HG02588 (cell line): ENCODE measurements at regions not wholly inside any gene's neighbourhood (a gene's known extent, or its start where the extent isn't known, plus 50 kb on each side); places are given as distances from the start of the nearest gene placed in this dataset.
"Not testable (repeated sequence)": the region's sequence is repeated elsewhere in the genome, so short reads cannot be mapped to it uniquely, and the experiment has no call there.

ENCODE experiments used
- ATAC-seq: cut with Tn5 transposase; IDR thresholded peaks from one replicate; pipeline ENCODE4 v1.9.1; 2021; ENCODE audit warnings: mild to moderate bottlenecking, moderate library complexity; ENCODE audit not compliant: unreplicated experiment

DNA sequence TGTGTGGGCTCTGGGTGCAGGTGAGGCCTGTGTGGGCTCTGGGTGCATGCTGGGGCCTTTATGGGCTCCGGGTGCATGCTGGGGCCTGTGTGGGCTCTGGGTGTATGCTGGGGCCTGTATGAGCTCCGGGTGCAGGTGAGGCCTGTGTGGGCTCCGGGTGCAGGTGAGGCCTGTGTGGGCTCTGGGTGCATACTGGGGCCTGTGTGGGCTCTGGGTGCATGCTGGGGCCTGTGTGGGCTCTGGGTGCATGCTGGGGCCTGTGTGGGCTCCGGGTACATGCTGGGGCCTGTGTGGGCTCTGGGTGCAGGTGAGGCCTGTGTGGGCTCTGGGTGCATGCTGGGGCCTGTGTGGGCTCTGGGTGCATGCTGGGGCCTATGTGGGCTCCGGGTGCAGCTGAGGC lies 80.5 kb upstream of the ACKR3 start:
- not testable (repeated sequence) for ATAC-seq

DNA sequence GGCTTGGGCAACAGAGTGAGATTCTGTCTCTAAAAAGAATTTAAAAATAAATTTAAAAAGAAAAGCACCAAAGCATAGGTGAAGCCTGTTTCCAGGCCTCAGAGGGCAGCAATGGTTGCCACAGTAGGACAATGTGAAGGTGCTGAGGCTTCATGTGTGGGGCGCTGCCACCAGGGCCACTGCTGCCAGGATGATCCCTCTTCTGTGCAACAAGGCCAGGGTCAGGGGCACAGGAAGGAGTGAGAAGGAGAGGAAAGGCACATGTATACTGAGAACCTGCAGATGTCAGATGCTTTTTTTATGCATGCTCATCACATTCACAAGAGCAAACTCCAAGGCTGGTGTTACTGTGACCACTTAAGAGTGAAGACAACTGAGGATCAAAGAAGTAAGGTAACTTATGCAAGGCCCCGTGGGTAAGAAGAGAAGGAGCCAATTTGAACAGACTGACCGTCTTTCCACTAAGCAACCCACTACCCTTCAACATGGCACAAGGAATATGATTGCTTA lies 79.7 kb upstream of the ACKR3 start:
- ATAC-seq, result no peak

DNA sequence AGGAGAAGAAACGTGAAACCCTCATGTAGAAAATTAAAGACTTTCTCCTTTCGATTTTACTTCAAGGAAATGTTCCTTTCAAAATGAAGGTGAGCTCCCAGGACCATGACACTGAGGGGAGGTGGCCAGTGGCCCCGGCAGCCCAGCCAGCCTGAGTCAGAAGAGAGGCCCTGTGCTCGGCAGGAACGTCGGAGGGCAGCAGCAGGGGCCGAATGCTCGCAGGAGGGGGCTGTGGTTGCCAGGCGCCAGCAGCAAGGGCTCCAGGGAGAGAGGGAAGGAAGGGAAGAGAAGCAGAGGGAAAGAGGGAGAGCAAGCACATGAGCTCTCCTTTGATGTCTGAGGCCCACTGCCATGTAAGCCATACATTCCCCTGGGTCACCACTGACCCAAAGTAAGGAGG lies 73.3 kb upstream of the ACKR3 start:
- ATAC-seq, result no peak

DNA sequence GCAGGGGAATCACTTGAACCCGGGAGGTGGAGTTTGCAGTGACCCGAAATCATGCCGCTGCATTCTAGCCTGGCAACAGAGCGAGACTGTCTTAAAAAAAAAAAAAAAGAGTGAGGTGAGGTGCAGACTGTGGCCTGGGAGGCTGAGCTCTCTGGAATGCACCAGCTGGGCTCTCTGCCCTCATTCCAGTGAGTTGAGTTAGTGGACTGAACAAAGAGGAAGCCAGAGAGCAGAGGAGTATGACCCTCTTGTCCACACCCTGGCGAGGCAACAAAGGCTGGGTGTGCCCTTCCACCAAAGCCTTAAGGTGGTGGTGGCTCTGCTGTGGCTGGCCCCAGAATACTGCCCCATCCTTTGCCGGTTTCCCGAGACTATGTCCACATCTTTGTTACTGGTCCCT lies 71.3 kb upstream of the ACKR3 start:
- ATAC-seq, result no peak

DNA sequence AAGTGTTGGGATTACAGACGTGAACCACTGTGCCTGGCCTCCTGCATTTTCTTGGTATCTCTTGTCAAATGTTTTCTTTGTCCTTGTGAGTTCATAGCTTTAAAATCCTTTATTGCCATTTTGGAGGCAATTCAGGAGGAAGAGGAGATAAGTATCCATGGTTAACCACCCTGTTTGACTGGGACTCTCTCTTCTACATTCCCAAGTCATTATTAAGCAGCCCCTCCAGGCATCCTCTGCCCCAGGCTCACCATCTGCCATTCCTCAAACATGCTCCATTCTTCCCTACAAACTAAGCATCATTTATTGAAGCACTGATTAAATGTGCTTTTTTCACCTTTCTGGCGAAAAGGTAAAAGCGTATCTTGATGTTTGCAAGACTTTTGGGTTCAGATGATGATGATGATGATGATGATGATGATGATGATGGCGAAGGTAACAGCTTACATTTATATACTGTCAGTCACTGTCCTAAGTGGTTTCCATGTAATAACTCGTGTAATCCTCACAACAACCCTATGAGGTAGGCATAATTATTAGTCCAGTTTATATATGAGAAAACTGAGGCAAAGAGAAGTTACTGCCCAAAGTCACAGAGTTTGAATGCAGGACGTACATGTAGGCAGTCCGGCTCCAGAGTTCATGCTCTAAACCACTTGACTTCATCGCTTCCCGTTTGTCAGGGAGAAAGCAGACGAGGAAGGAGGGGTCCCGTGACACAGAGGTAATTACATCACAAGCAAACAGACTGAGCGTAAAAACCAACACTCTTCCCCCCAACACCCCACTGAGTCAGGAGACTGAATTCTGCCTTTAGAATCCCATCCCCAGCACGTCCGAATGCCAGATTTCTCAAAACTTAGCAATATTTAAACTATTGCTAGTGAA lies 69.7 kb upstream of the ACKR3 start:
- no peak for ATAC-seq

DNA sequence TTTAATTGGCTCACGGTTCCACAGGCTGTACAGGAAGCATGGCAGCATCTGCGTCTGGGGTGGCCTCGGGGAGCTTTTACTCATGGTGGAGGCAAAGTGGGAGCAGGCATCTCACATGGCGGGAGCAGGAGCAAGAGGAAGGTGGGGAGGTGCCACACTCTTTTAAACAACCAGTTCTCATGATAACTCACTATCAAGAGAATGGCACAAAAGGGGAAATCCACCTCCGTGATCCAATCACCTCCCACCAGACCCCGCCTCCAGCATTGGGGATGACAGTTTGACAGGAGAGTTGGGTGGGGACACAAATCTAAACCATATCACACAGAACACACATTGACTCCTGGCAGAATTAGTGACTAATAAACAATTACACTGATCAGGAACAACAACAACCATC lies 68.6 kb upstream of the ACKR3 start:
- ATAC-seq, result no peak

DNA sequence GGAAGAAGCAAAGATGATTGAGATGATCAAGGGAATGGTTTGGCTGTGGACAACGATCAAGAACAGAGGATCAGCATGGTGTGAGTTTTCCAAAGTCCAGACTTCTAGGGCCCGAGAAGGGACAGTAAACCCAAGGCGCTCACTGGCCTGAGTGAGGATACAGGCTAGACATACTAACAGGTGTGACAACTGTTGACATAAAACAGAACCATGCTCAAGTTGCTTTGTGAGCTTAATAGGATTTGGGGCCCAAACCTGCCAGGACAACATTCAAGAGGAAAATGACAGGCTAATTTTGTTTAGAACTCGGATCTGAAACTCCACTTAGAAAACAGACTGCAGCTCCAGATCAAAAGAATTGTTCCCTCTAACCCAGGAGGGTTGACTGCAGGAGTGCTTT lies 68.1 kb upstream of the ACKR3 start:
- ATAC-seq, result no peak

DNA sequence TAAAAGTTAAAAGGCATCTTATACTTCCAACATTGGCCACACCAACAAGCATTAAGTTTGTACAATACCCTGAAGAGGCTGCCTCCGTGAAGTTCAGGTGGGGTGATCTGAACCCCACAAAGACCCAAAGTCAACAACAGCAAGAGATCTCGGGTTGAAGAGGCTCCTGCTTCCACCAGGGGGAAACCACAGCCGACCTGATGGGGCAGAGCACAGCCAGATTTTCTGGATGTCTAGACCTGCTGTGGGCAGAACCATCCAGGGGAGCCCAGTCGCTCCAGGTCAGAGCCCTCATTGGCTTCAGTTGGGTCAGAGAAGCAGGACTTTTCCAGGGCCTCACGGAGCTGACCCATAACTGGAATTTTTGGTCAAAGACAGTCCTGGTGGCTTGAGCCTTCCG lies 66.5 kb upstream of the ACKR3 start:
- no peak for ATAC-seq

DNA sequence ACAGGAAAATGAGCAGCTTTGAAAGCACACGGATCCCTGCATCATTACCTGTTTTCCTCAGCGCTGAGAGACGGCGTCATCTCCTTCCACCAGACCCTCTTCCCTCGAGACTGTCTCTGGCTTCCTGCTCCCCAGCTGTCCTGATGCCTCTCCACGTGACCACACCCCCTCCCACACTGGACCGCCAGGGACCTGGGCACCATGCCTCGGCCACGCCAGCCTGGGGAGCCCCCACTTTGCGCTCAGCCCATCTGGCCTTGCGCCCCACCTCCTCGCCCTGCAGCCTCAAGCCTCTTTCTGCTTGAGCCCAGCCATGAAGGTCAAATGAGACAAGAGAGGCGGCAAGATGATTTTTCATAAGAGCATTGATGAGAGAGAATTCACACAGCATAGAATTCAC lies 66.0 kb upstream of the ACKR3 start:
- ATAC-seq, result no peak

DNA sequence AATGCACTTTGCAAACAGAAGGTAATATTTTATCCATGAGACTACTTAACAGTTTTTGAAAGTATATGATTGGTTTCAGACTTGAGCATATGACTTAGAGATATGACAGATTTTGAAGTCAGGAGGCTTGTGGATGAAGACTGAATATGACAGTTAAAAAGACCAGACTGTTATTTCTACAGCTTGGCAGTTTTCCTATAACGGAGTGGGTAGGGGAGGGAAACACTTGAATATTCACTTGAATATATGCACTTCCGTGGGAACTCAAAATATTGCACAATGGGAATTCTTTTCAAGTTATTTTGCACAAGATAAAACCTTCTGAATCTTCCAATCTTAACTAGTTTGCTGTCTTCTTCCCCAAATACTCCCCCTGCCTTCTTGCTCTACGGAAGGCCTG lies 64.6 kb upstream of the ACKR3 start:
- no peak for ATAC-seq

DNA sequence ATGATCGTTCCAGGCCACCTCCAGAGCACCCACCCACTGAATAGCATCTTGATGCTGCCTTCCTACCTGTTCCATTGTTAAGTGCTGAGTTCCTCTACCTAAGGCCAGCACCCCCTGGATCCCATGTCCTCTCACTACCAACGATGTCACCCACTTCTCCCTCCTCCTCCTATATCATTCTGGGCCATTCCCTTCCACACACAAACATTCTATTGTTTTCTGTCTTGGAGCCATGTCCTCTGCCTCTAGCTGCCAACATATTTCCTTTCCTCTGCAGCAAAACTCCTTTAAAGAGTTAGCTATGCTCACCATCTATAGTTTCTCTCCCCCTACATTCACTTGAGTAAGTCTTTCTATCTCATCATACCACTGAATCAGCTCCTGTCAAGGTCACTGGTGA lies 64.0 kb upstream of the ACKR3 start:
- no peak for ATAC-seq

DNA sequence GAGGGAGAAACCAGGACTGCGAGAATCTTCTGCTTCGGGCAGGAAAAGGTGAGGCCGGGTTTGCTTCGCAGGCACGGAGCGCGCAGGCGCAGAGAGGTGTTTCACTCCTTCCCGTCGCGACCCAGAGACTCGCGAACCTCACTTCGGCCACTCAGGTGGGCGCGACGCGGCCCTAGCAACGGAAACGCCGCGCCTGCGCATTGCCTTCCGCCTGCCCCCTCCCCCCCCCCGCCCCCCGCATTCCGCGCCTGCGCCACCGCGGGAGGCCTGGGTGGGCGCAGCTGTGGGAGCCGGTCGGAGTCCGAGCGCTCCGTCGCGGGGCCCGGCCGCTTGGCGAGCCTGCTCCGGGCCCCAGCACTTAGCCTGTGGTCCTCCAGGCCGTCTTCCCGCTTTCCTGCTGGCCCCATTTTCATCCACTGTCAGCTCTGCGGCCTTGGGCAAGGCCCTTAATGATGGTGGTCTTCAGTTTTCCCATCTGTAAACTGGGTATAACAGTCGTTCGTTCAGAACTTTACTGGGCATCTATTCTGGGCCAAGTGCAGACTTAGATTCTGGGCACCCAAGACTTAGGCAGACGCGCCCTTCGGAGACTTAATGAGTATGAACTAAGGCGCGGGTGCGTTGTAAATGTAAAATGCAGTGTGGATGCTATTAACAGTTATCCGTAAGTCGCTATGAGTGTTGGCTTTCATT lies 62.1 kb upstream of the ACKR3 start:
- ATAC-seq, result no peak

DNA sequence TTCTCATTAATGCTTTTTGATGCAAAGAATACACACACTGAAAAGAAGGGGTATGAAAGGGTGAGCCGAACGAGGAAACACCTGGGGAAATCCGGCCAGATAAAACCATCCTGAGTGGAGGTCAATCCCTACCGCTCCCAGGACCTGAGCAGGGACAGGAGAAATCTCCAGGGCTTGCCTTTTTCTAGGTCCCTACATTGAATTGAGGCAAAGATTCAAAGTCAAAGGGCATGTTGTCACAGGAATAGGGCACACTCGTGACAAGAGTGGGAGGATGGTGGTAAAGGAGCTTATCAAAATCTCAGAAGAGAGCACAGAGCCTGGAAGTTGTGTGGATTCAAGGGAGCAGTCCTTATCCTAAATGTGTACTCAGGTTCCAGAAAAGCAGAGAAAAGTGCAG lies 61.2 kb upstream of the ACKR3 start:
- no peak for ATAC-seq

DNA sequence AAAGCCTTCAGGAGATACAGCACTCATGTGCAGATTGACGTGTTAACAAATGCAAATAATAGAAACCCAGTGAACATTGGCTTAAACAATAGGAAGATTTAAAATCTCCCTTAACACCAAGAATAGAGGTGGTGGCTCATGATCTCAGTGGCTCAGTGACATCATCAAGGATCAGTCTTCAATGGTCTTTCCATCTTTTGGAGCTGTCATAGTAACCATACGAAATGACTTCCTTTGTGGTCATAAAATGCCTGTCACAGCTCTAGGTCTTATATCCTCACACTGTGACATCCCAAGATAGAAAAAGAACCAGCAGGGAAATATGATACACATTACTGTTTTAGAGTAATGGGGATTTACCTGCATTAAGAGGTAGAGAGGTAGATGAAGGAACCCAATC lies 59.6 kb upstream of the ACKR3 start:
- no peak for ATAC-seq

DNA sequence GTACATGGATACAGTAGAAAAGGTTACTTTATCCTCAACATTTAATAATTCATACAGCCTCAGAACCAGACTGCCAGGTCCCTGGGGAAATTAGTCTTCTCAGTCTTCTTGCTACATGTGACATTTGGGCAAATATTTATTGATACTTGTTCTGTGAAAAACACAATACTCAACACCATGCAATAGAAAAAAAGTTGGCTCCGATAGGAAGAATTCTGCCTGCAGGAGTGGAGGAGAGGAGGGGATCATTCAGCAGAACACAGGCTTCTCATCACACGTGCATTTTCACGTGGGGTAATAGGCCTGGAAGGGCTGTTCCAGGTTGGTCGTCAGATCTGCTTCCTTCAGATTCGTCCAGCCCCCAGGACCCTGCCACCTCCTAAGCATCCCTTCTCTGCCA lies 58.4 kb upstream of the ACKR3 start:
- ATAC-seq, result no peak

DNA sequence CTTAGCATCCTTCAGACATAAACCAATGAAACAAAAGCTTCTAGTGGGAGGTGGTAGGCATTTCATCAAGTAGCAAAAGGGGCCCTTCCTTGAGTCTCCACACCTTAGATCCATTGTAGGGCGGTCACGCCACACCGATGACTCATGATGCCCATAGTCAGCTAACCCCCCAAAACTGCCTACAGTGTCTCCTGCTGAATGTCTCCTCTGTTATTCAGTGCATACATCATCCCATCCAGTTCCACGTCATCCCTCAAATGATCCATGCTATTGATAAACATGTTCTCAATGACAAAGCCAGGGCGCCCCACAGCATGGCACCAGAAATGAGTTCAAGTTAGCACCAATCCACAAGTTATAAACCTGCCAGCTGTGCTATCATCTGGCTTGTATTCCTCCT lies 57.4 kb upstream of the ACKR3 start:
- ATAC-seq, result no peak

DNA sequence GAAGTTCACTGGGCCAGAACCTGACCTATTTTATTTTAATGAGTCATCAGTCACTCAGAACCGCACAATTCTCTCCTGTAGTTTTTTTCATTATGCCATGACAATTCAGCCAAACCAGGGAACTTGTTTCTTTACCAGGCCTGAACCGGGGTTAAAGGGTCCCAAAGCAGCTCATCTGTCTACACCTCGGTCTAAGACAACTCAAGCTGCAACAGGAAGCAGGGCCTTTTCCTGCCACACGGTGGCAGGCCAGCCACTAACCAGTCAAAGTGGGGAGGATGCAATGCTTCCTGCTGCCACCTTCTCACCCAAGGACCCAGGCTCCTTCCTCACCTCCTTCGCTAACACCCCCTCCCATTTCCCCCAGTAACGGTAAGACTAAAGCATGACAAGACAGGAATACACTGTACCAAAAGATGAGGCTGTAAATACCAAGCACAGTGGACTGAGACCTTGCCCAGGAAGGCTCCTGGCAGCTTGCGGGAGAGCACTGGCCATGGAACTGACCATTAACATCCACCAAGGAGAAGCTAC lies 56.7 kb upstream of the ACKR3 start:
- no peak for ATAC-seq

DNA sequence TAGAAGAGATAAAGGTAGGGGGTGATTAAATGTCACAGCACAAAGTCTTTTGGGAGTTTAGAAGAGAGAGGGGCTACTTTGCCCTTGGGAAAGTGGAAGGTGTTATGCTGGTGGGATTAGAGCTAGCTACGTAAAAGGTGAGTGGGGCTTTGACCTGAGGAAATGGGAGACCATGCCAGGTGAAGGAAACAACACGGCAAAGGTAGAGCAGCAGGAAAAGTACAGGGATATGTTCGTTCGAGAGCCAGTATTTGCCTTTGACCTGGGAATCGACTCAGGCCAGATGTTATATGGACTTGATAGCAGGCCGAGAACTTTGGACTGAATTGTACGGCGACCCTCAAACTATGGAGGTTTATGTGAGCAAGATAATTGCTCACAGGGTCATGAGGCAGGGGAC lies 55.7 kb upstream of the ACKR3 start:
- ATAC-seq, result no peak

DNA sequence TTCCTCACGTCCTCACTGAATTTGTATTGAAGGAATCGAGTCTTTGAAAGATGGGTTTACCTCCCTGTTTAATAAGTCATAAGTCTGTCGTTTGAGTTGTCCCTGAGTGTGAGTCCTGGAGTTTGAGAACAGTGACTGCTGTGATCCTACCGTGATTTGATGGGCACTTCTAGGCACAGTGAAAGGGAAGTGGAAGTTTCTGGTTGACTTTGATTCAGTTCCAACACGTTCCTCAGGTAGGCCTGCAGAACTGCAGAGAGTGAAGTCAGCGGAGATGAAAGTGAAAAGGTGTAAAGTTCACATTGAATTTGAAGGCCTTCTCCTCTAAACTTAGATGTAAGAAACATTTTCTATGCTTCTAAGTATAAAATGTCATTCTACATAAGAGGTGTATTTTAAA lies 52.9 kb upstream of the ACKR3 start:
- ATAC-seq, result no peak

DNA sequence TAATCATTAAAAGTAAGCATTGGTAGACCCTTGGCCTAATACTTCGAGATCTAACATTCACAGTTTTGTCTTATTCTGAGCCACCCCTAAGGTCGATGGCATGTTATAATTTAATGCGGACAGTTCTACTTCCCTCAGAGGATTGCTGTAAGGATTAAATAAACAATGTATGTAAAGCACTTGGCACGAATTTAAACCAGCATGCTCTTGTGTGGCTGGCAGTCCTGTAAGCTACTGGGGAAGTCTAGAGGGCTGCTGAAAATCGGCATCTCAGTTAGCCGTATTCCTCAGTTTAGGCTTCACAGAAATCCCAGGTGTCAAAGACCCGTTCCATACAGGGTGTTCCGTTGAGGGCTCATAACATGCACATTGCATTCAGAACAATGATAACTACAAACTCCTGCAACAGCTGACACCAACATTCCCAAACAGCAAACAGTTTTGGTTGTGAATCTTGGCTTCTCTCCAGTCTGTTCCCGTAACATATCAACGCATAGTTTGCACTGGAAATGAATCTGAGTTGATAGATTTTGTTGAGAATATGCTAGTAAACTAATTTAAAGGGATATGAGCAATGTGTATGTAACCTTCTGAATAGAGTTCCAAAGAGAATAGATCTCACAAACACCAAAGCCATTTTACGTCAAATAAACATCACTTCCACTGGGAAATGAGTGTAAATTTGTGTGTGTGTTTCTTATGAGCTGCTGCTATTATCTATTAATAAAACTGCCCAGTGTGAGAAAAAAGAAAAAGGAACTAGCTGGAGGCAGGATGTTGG lies 52.2 kb upstream of the ACKR3 start:
- ATAC-seq, result no peak
